ENCODE measurements at regions not wholly inside any gene's neighbourhood (a gene's known extent, or its start where the extent isn't known, plus 50 kb on each side); places are given as distances from the start of the nearest gene placed in this dataset.

DNA sequence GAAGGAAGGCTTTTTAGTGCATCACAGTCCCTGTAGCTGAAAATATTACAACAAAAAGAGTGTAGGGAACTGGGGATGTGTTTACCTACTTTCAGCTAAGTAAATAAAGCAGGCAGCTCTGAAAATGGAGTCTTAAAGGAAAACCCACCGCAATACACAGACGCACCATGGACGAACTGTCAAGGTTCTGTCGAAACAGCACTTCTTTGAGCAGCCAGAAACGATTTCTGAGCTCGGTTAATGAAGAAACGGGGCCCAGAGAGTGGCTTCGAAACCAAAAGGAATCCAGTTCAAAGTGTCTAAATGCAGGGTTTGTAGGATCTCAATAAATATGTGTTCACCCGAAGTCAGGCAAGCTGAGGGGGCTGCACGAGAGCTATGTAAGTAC, 275.4 kb upstream of the NEBL start:
- H3K4me1 ChIP-seq: peaks cover 4 to 35% (median 25%) of the 10 kb centered on the region in 4 donors
- DNase-seq: peak in 1 of 2 donors; percentile 36
- peaks cover 0 to 53% (median 20%) of the 10 kb centered on the region in 3 donors for H3K27me3 ChIP-seq
- no peaks in the 10 kb centered on the region for H3K9me3 ChIP-seq
- no peaks in the 10 kb centered on the region for H3K36me3 ChIP-seq
- H3K4me3 ChIP-seq: peak overlapping the region; percentile 55 to 72 (median 63)
- TF ChIP-seq POLR2A (IDR thresholded peaks at IDR 0.05) (no peak), POLR2AphosphoS5 (IDR thresholded peaks at IDR 0.05) (no peak), EP300 (IDR thresholded peaks at IDR 0.05) (no peak)
- TF ChIP-seq, protein P1, sequence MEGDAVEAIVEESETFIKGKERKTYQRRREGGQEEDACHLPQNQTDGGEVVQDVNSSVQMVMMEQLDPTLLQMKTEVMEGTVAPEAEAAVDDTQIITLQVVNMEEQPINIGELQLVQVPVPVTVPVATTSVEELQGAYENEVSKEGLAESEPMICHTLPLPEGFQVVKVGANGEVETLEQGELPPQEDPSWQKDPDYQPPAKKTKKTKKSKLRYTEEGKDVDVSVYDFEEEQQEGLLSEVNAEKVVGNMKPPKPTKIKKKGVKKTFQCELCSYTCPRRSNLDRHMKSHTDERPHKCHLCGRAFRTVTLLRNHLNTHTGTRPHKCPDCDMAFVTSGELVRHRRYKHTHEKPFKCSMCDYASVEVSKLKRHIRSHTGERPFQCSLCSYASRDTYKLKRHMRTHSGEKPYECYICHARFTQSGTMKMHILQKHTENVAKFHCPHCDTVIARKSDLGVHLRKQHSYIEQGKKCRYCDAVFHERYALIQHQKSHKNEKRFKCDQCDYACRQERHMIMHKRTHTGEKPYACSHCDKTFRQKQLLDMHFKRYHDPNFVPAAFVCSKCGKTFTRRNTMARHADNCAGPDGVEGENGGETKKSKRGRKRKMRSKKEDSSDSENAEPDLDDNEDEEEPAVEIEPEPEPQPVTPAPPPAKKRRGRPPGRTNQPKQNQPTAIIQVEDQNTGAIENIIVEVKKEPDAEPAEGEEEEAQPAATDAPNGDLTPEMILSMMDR (IDR thresholded peaks at IDR 0.05): no peak
- WGBS, 5 donors: 14 to 23% (median 19%) methylated on average over 10 of the region's 10 CpGs
- peak overlapping the region; percentile 81 to 90 (median 83) for H3K27ac ChIP-seq
- intact Hi-C loops (cut with DNase I; ENCODE audit: low total_unique reads): no loop called here

DNA sequence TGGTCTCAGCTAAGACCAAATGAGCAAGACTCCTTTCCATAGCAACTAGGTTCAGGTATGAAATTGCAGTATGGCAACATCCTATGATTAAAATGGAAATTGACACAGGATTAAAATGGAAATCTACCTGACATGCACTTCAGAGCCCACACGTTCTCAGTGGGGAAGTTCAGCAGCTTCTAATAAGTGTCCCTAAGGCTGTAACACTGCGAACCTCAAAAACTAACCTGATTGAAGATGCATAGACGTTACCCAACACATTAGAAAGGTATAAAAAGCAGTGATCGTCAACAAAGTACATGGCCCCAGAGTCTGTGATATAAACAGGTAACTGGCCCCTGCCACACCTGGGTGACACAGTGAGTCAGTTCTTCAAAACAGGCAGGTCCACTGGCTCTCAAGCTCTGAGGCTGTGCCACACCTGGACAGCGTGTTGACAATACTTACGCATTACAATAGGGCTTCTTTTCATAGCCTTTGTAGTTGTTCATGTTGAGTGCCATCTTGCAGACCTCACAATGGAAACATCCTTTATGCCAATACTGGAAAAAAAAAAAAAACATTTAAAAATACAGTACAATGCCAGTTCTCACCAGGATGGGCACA, 274.9 kb upstream of the NEBL start:
- TF ChIP-seq, protein P1 (IDR thresholded peaks at IDR 0.05): no peak
- TF ChIP-seq EP300 (IDR thresholded peaks at IDR 0.05) (no peak), POLR2A (IDR thresholded peaks at IDR 0.05) (no peak), POLR2AphosphoS5 (IDR thresholded peaks at IDR 0.05) (no peak)
- peak; percentile 42 for DNase-seq
- Histone ChIP-seq H3K9me3 (no peaks in the 10 kb centered on the region), H3K27ac (peak overlapping the region in 4 of 5 donors; percentile 82 to 90 (median 83)), H3K4me1 (peaks cover 4 to 35% (median 25%) of the 10 kb centered on the region in 4 donors), H3K27me3 (peaks cover 0 to 48% (median 20%) of the 10 kb centered on the region in 3 donors), H3K36me3 (no peaks in the 10 kb centered on the region), H3K4me3 (peak overlapping the region; percentile 55 to 72 (median 63))
- WGBS, 5 donors: 64 to 76% (median 73%) methylated on average over 6 of the region's 6 CpGs
- intact Hi-C loops (cut with DNase I; ENCODE audit: low total_unique reads): no loop called here

DNA sequence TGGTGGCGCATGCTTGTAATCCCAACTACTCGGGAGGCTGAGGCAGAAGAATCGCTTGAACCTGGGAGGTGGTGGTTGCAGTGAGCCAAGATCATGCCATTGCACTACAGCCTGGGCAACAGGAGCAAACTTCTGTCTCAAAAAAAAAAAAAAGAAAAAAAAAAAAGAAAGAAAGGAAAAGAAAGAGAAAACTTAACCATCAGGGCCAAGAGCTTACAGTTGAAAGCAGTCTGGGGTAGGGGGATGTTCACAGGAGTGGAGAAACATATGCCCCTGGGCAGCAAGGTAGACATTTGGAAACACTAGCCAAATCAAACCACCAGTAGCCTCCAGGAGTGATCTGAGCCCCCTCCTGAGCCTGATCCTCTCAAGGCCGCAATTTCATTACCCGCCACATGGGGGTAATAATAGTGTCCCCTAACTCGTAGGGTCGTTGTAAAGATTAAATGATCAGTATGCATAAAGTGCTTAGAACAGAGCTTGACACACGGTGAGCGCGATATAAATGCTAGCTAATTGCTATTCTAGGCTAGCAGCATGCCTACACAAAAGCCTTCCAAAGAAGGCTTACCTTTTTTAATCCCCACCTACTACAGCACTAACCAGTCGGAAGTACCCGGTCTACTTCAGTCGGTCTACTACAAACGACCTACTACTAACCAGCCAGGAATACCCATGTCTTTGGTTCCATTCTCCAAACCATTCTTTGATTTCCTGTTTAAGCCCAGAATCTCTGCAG, 274.3 kb upstream of the NEBL start:
- TF ChIP-seq POLR2AphosphoS5 (IDR thresholded peaks at IDR 0.05) (no peak), POLR2A (IDR thresholded peaks at IDR 0.05) (no peak), EP300 (IDR thresholded peaks at IDR 0.05) (no peak)
- TF ChIP-seq, protein P1 (IDR thresholded peaks at IDR 0.05): peak in 1 of 7 experiments; percentile 15
- Histone ChIP-seq H3K4me3 (no peak overlapping the region), H3K27ac (peak overlapping the region in 2 of 5 donors; percentile 83 to 90), H3K27me3 (peaks cover 0 to 41% (median 20%) of the 10 kb centered on the region in 3 donors), H3K36me3 (no peaks in the 10 kb centered on the region), H3K4me1 (peaks cover 4 to 37% (median 29%) of the 10 kb centered on the region in 4 donors), H3K9me3 (no peaks in the 10 kb centered on the region)
- DNase-seq: no peak
- intact Hi-C loops (cut with DNase I; ENCODE audit: low total_unique reads): no loop called here
- 78 to 93% (median 89%) methylated on average over 14 of the region's 14 CpGs for WGBS, 5 donors

DNA sequence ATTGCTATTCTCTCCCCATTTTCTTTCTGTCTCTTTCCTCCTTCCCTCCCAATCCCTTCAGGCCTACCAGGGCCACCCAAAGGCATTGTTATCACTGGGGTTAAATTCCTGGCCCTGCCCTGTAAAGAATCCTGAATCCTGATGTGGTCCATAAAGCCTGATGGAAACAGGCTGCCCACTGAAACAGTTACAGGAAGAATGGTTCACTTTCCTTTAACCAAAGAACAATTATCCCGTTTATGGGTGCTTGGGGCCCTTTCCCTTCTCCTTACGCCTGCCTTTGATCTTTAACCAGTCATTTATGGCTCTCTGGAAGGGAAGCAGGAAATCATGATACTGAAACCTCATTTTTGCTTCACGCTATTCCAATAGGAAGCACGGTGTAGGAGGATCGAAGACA, 273.1 kb upstream of the NEBL start:
- WGBS, 5 donors: 58 to 73% (median 71%) methylated on average over 5 of the region's 5 CpGs
- H3K36me3 ChIP-seq: no peaks in the 10 kb centered on the region

More for the DNA sequence above, 273.1 kb upstream of the NEBL start:
- intact Hi-C loops (cut with DNase I; ENCODE audit: low total_unique reads): no loop called here
- Histone ChIP-seq H3K9me3 (no peaks in the 10 kb centered on the region), H3K4me1 (peaks cover 4 to 37% (median 29%) of the 10 kb centered on the region in 4 donors), H3K27ac (peak overlapping the region in 1 of 5 donors; percentile 14), H3K27me3 (peaks cover 0 to 39% (median 20%) of the 10 kb centered on the region in 3 donors), H3K4me3 (no peak overlapping the region)
- TF ChIP-seq EP300 (IDR thresholded peaks at IDR 0.05) (no peak), POLR2A (IDR thresholded peaks at IDR 0.05) (no peak), POLR2AphosphoS5 (IDR thresholded peaks at IDR 0.05) (no peak)
- TF ChIP-seq, protein P1 (IDR thresholded peaks at IDR 0.05): no peak
- no peak for DNase-seq

All from stomach (tissue), 8 donors.